ENCODE measurements at regions not wholly inside any gene's neighbourhood (a gene's known extent, or its start where the extent isn't known, plus 50 kb on each side); places are given as distances from the start of the nearest gene placed in this dataset.

DNA sequence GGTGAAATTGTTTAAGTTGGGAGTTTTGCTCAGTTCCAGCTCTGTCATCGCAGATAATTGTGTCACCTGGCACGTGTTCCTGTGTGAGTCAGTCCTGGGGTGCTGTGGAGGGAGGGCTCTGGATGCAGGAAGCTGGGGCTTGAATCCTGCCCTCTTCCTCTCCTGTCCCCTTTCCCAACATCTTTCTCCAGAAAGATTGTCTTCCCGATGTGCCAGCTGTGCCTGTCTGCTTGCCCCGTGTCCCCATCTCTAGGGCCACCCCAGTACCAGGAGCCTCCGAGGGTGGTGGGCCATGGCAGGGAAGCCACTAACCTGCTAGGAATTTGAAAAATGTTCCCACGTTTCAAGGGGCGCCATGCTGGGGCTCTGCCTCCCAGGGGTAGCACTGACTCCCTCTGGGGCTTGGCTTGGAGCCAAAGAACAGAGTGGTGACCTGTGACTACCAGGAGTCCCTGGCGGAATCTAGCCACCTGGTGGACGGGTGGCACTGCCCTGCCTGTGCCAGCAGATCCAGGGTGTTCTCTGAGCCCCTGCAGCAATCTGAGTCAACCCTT lies 198.1 kb downstream of the ENGASE start:
- Mint-ChIP-seq H3K27ac (0 out of 7 replicates have a peak overlapping the region, but pooled peaks of 1 of the 3 experiments have one; percentile 40), H3K4me1 (peaks cover 24 to 45% of the 10 kb centered on the region in 2 experiments), H3K9me3 (no peaks in the 10 kb centered on the region), H3K36me3 (ENCODE audit: insufficient read depth in 1 of 3, low read depth in 3 of 3) (no peaks in the 10 kb centered on the region), H3K4me3 (no peak overlapping the region), H3K27me3 (ENCODE audit: low read depth) (peaks cover 18% of the 10 kb centered on the region)
- no peak overlapping the region for H2BK120ac ChIP-seq (ENCODE audit: low read depth, low read length, poor library complexity, severe bottlenecking)
- H3K9me3 ChIP-seq (ENCODE audit: control insufficient read depth, low read depth, low read length) = no peaks in the 10 kb centered on the region
- no CpG with 5 or more reads among the region's 9 CpGs for WGBS (ENCODE audit: extremely low coverage, insufficient read length, low lambda C conversion rate)
- H4K5ac ChIP-seq (ENCODE audit: insufficient read length, low read depth, low read length) = no peak overlapping the region
- H3K27ac ChIP-seq (ENCODE audit: insufficient read length, low read depth, low read length) = no peak overlapping the region
- H3T11ph ChIP-seq (ENCODE audit: low read length) = no peak overlapping the region
- H3K79me2 ChIP-seq (ENCODE audit: insufficient read depth, low read length) = no peaks in the 10 kb centered on the region
- no peak overlapping the region for H3K4ac ChIP-seq (ENCODE audit: low read depth, low read length)
- no peak overlapping the region for H2BK5ac ChIP-seq (ENCODE audit: insufficient read length, low read length)
- no peaks in the 10 kb centered on the region for H3K27me3 ChIP-seq (ENCODE audit: insufficient read depth, low read length)
- H3K4me2 ChIP-seq (ENCODE audit: insufficient read depth, insufficient read length, low read length) = no peak overlapping the region
- H3K4me1 ChIP-seq (ENCODE audit: insufficient read depth, low read length) = peaks cover 2% of the 10 kb centered on the region; the same call in 1 of the 2 replicates
- no peak overlapping the region for H3K56ac ChIP-seq (ENCODE audit: insufficient read length, low read depth, low read length)
- H2BK12ac ChIP-seq (ENCODE audit: insufficient read length, low read depth, low read length) = no peak overlapping the region
- no peak overlapping the region for H2BK20ac ChIP-seq (ENCODE audit: low read depth, low read length, poor library complexity, severe bottlenecking)
- H2AFZ ChIP-seq (ENCODE audit: low read length) = no peak overlapping the region
- peaks cover 6% of the 10 kb centered on the region for H4K20me1 ChIP-seq (ENCODE audit: control insufficient read depth, insufficient read depth, insufficient read length)
- H4K8ac ChIP-seq (replicated peaks; ENCODE audit: insufficient read length, low read depth, low read length) = no peak overlapping the region
- no peak overlapping the region for H3K23ac ChIP-seq (ENCODE audit: insufficient read length, low read depth, low read length)
- no peak overlapping the region for H3K9ac ChIP-seq (ENCODE audit: extremely low read depth, insufficient read length, low read length)
- DNase-seq = no peak
- no peak overlapping the region for H3K18ac ChIP-seq (ENCODE audit: insufficient read length, low read depth, low read length)
- no peak overlapping the region for H2BK15ac ChIP-seq (ENCODE audit: low read depth, low read length)
- H3K23me2 ChIP-seq (ENCODE audit: insufficient read length, low read depth, low read length, poor library complexity, severe bottlenecking) = peaks cover 4% of the 10 kb centered on the region
- no peaks in the 10 kb centered on the region for H3K79me1 ChIP-seq (ENCODE audit: insufficient read depth, low read depth, low read length, poor library complexity, severe bottlenecking)
- no peak for TF ChIP-seq CTCF (conservative IDR thresholded peaks at IDR 0.05)
- no peak overlapping the region; the same call in 1 of the 2 replicates for H3K14ac ChIP-seq (ENCODE audit: insufficient read depth, low read length)
- H4K91ac ChIP-seq (ENCODE audit: insufficient read length, low read depth, low read length) = no peak overlapping the region
- no peak overlapping the region for H2AK5ac ChIP-seq (ENCODE audit: insufficient read length, low read length)

Data from H9 (cell line).